GM23338 (cell line): ENCODE measurements at regions not wholly inside any gene's neighbourhood (a gene's known extent, or its start where the extent isn't known, plus 50 kb on each side); places are given as distances from the start of the nearest gene placed in this dataset.

Experiments used
- ATAC-seq: fragments of 200-7000 bp; cut with Tn5 transposase; 3 replicates; pipeline ENCODE4 v1.9.1; 2020
- DNase-seq: peaks from one replicate; pipeline ENCODE4 v3.0.0-alpha.2; 2015; ENCODE audit warnings: low spot score
- H2AFZ ChIP-seq: fragments of 200-600 bp; sonication (generic); 2 replicates; pipeline ENCODE4 v1.8.0; 2016; ENCODE audit warnings: antibody characterized with exemption, mild to moderate bottlenecking, moderate library complexity
- H3F3A ChIP-seq: fragments of 200-600 bp; sonication (generic); replicated peaks from 2 replicates; pipeline ENCODE4 v1.8.0; 2017; ENCODE audit warnings: antibody characterized with exemption, mixed run types, low read depth
- H3K27ac ChIP-seq: fragments of 200-600 bp; sonication (generic); 2 replicates; pipeline ENCODE4 v1.6.1; 2016; ENCODE audit warnings: low read depth
- H3K27me3 ChIP-seq: fragments of 200-600 bp; sonication (generic); 2 replicates; pipeline ENCODE4 v1.8.0; 2016; ENCODE audit warnings: mild to moderate bottlenecking, mixed run types, moderate library complexity; ENCODE audit not compliant: insufficient read depth
- H3K36me3 ChIP-seq: fragments of 200-600 bp; sonication (generic); 2 replicates; pipeline ENCODE4 v1.8.0; 2016; ENCODE audit warnings: mild to moderate bottlenecking; ENCODE audit not compliant: insufficient read depth
- H3K4me1 ChIP-seq: fragments of 200-600 bp; sonication (generic); 2 replicates; pipeline ENCODE4 v1.8.0; 2016; ENCODE audit warnings: mild to moderate bottlenecking, moderate library complexity; ENCODE audit not compliant: insufficient read depth
- H3K4me2 ChIP-seq: fragments of 200-600 bp; sonication (generic); 2 replicates; pipeline ENCODE4 v1.7.1; 2017; ENCODE audit warnings: mixed run types
- H3K4me3 ChIP-seq: fragments of 200-600 bp; sonication (generic); 2 replicates; pipeline ENCODE4 v1.6.1; 2016; ENCODE audit warnings: mixed run types
- H3K79me2 ChIP-seq: fragments of 200-600 bp; sonication (generic); replicated peaks from 2 replicates; pipeline ENCODE4 v1.8.0; 2017; ENCODE audit warnings: mild to moderate bottlenecking; ENCODE audit not compliant: insufficient read depth
- H3K9me2 ChIP-seq: fragments of 200-600 bp; sonication (generic); 2 replicates; pipeline ENCODE4 v1.8.0; 2017; ENCODE audit not compliant: insufficient read depth
- H4K20me1 ChIP-seq: fragments of 200-600 bp; sonication (generic); replicated peaks from 2 replicates; pipeline ENCODE4 v1.8.0; 2017; ENCODE audit warnings: mild to moderate bottlenecking; ENCODE audit not compliant: insufficient read depth
- H3K27ac Mint-ChIP-seq: 2 replicates; pipeline ENCODE4 v1.8.0; 2020; ENCODE audit warnings: inconsistent platforms, mild to moderate bottlenecking, moderate library complexity, mixed read lengths
- H3K27me3 Mint-ChIP-seq: 3 replicates; pipeline ENCODE4 v1.8.0; 2022; ENCODE audit warnings: low read depth, mild to moderate bottlenecking, moderate library complexity, mixed read lengths, inconsistent platforms; ENCODE audit not compliant: insufficient read depth, poor library complexity
- H3K36me3 Mint-ChIP-seq: 3 replicates; pipeline ENCODE4 v1.8.0; 2021; ENCODE audit warnings: low read depth, mild to moderate bottlenecking, inconsistent platforms, moderate library complexity, mixed read lengths
- H3K4me1 Mint-ChIP-seq: 3 replicates; pipeline ENCODE4 v1.8.0; 2020; ENCODE audit warnings: mild to moderate bottlenecking, inconsistent platforms, mixed read lengths
- H3K4me3 Mint-ChIP-seq: 3 replicates; pipeline ENCODE4 v1.8.0; 2021; ENCODE audit warnings: moderate library complexity, mild to moderate bottlenecking, inconsistent platforms, mixed read lengths
- H3K9me3 Mint-ChIP-seq: 3 replicates; pipeline ENCODE4 v1.8.0; 2020; ENCODE audit warnings: moderate library complexity, mild to moderate bottlenecking, inconsistent platforms, mixed read lengths
- CTCF ChIP-seq, 2 experiments: fragments of 200-600 bp in 1 of 2; sonication (generic) in 1 of 2; conservative IDR thresholded peaks; 2 replicates each; pipeline versions ENCODE4 v1.5.1 to v1.6.1; 2016 to 2017; ENCODE audit warnings: antibody characterized with exemption in 2 of 2, low read depth in 2 of 2, mild to moderate bottlenecking in 2 of 2, moderate library complexity in 1 of 2
- ETS1 ChIP-seq: IDR thresholded peaks from 2 replicates; pipeline ENCODE4 v1.6.1; 2016; ENCODE audit warnings: antibody characterized with exemption
- EZH2 ChIP-seq: fragments of 200-600 bp; sonication (generic); IDR thresholded peaks from one replicate; pipeline ENCODE4 v1.8.0; 2017; ENCODE audit warnings: antibody characterized with exemption, mild to moderate bottlenecking, low read depth; ENCODE audit not compliant: unreplicated experiment
- EZH2phosphoT487 ChIP-seq: fragments of 200-600 bp; sonication (generic); IDR thresholded peaks from one replicate; pipeline ENCODE4 v1.8.1; 2018; ENCODE audit warnings: antibody characterized with exemption; ENCODE audit not compliant: unreplicated experiment
- JUNB ChIP-seq: IDR thresholded peaks from one replicate; pipeline ENCODE4 v1.6.1; 2016; ENCODE audit warnings: antibody characterized with exemption; ENCODE audit not compliant: unreplicated experiment
- NANOG ChIP-seq: IDR thresholded peaks from 2 replicates; pipeline ENCODE4 v1.6.1; 2016; ENCODE audit warnings: antibody characterized with exemption, borderline replicate concordance
- REST ChIP-seq: IDR thresholded peaks from one replicate; pipeline ENCODE4 v1.6.1; 2018; ENCODE audit warnings: antibody characterized with exemption; ENCODE audit not compliant: unreplicated experiment
- STAT1 ChIP-seq: IDR thresholded peaks from one replicate; pipeline ENCODE4 v1.6.1; 2016; ENCODE audit warnings: antibody characterized with exemption; ENCODE audit not compliant: unreplicated experiment
- ZNF114 ChIP-seq: fragments of 250-450 bp; sonication (Bioruptor Pico); IDR thresholded peaks from 2 replicates; pipeline ENCODE4 v1.5.0; 2020; ENCODE audit warnings: mild to moderate bottlenecking, moderate library complexity
- ZNF331 ChIP-seq: fragments of 250-450 bp; sonication (Bioruptor Pico); IDR thresholded peaks from 2 replicates; pipeline ENCODE4 v1.5.0; 2020; ENCODE audit warnings: low read depth, mild to moderate bottlenecking, moderate library complexity

- DNase-seq (no peak), ATAC-seq (0 out of 3 replicates have a peak, but pooled peaks have one; percentile 26)
- Mint-ChIP-seq H3K9me3 (peaks cover 12% of the 10 kb centered on the region; the same call in 2 of the 3 replicates), H3K27ac (no peak overlapping the region), H3K27me3 (peaks cover 5% of the 10 kb centered on the region), H3K36me3 (peaks cover 3% of the 10 kb centered on the region; the same call in 1 of the 3 replicates), H3K4me3 (no peak overlapping the region), H3K4me1 (peaks cover 15% of the 10 kb centered on the region; the same call in 2 of the 3 replicates)
- Histone ChIP-seq H2AFZ (no peak overlapping the region), H3F3A (no peaks in the 10 kb centered on the region), H3K4me3 (no peak overlapping the region), H3K36me3 (no peaks in the 10 kb centered on the region), H3K4me2 (no peak overlapping the region), H3K79me2 (no peaks in the 10 kb centered on the region), H3K27me3 (no peaks in the 10 kb centered on the region), H3K4me1 (no peaks in the 10 kb centered on the region), H4K20me1 (no peaks in the 10 kb centered on the region), H3K9me2 (no peaks in the 10 kb centered on the region), H3K27ac (no peak overlapping the region)
- no peak for TF ChIP-seq JUNB
Observed at GRCh38 chr1:235011064-235011598, 117.5 kb downstream of the TOMM20 start.

GRCh38 chr1:235009561-235010306, 118.9 kb downstream of the TOMM20 start:
- H3K36me3 ChIP-seq = no peaks in the 10 kb centered on the region
- H3K27ac ChIP-seq = no peak overlapping the region
- no peak overlapping the region for H3K4me2 ChIP-seq
- ATAC-seq (no peak), DNase-seq (no peak)
- H3F3A ChIP-seq = no peaks in the 10 kb centered on the region
- Mint-ChIP-seq H3K27me3 (peaks cover 5% of the 10 kb centered on the region), H3K4me3 (no peak overlapping the region), H3K9me3 (peaks cover 12% of the 10 kb centered on the region; the same call in 2 of the 3 replicates), H3K4me1 (peaks cover 11% of the 10 kb centered on the region; the same call in 2 of the 3 replicates), H3K27ac (no peak overlapping the region), H3K36me3 (peaks cover 3% of the 10 kb centered on the region; the same call in 1 of the 3 replicates)
- TF ChIP-seq ZNF331 (CRISPR knock-in tag) = no peak
- no peak for TF ChIP-seq EZH2phosphoT487
- no peak for TF ChIP-seq NANOG
- TF ChIP-seq ZNF114 (CRISPR knock-in tag) = no peak
- H3K4me1 ChIP-seq = no peaks in the 10 kb centered on the region
- no peaks in the 10 kb centered on the region for H4K20me1 ChIP-seq
- no peak overlapping the region for H3K4me3 ChIP-seq
- no peaks in the 10 kb centered on the region for H3K9me2 ChIP-seq
- no peaks in the 10 kb centered on the region for H3K79me2 ChIP-seq
- H3K27me3 ChIP-seq = no peaks in the 10 kb centered on the region
- H2AFZ ChIP-seq = no peak overlapping the region

- Histone ChIP-seq H3K9me2 (no peaks in the 10 kb centered on the region), H3K4me2 (no peak overlapping the region), H3K4me1 (no peaks in the 10 kb centered on the region), H3K4me3 (no peak overlapping the region), H2AFZ (no peak overlapping the region), H3F3A (no peaks in the 10 kb centered on the region), H3K36me3 (no peaks in the 10 kb centered on the region), H3K79me2 (no peaks in the 10 kb centered on the region), H3K27ac (no peak overlapping the region), H4K20me1 (no peaks in the 10 kb centered on the region), H3K27me3 (no peaks in the 10 kb centered on the region)
- Mint-ChIP-seq H3K4me3 (no peak overlapping the region), H3K27me3 (peaks cover 5% of the 10 kb centered on the region), H3K4me1 (peaks cover 11% of the 10 kb centered on the region; the same call in 2 of the 3 replicates), H3K36me3 (peaks cover 3% of the 10 kb centered on the region; the same call in 1 of the 3 replicates), H3K27ac (no peak overlapping the region), H3K9me3 (peaks cover 12% of the 10 kb centered on the region; the same call in 2 of the 3 replicates)
- ATAC-seq (no peak), DNase-seq (no peak)
- TF ChIP-seq NANOG (no peak), ETS1 (no peak), ZNF114 (CRISPR knock-in tag) (no peak), JUNB (no peak), EZH2 (no peak), STAT1 (no peak), REST (no peak), ZNF331 (CRISPR knock-in tag) (no peak), CTCF (conservative IDR thresholded peaks at IDR 0.05; ENCODE audit: low read depth in 2 of 2) (no peak), EZH2phosphoT487 (no peak)
Observed at GRCh38 chr1:235009074-235009473, 119.6 kb downstream of the TOMM20 start.
